Activated naive CD8-positive, alpha-beta T cell treated with anti-CD3 and anti-CD28 coated beads, Interleukin-2, amount 50 U/mL, for 16 hours (primary cell): ENCODE measurements at regions not wholly inside any gene's neighbourhood (a gene's known extent, or its start where the extent isn't known, plus 50 kb on each side); places are given as distances from the start of the nearest gene placed in this dataset.
"Not testable (repeated sequence)": the region's sequence is repeated elsewhere in the genome, so short reads cannot be mapped to it uniquely, and the experiment has no call there.

Experiments
- DNase-seq: peaks from one replicate; pipeline ENCODE4 v3.0.0-alpha.2; 2020; ENCODE audit warnings: low read depth, low spot score

- no peak for DNase-seq
These were observed 364.2 kb upstream of the CNTN3 start for GRCh38 chr3:74978684-74979083.

- DNase-seq = not testable (repeated sequence)
These were observed 370.8 kb upstream of the CNTN3 start for GRCh38 chr3:74985028-74985904.

GRCh38 chr3:74988095-74988494 is 373.6 kb upstream of the CNTN3 start:
- DNase-seq = no peak

- no peak for DNase-seq
These were observed 378.4 kb upstream of the CNTN3 start for GRCh38 chr3:74992898-74993297.

- no peak for DNase-seq
These were observed 386.9 kb upstream of the CNTN3 start for GRCh38 chr3:75001330-75001729.

- DNase-seq = no peak
These were observed 398.4 kb upstream of the CNTN3 start for GRCh38 chr3:75012791-75013331.

- no peak for DNase-seq
These were observed 399.5 kb upstream of the CNTN3 start for GRCh38 chr3:75014008-75014407.

GRCh38 chr3:75015280-75015679 is 400.8 kb upstream of the CNTN3 start:
- DNase-seq = no peak

- no peak for DNase-seq
These were observed 420.7 kb upstream of the CNTN3 start for GRCh38 chr3:75035146-75035545.

- no peak for DNase-seq
These were observed 428.5 kb upstream of the CNTN3 start for GRCh38 chr3:75042941-75043340.

GRCh38 chr3:75048650-75049049 is 434.2 kb upstream of the CNTN3 start:
- no peak for DNase-seq

- DNase-seq = no peak
These were observed 435.1 kb upstream of the CNTN3 start for GRCh38 chr3:75049533-75049932.

- no peak for DNase-seq
These were observed 444.7 kb upstream of the CNTN3 start for GRCh38 chr3:75059120-75059519.

GRCh38 chr3:75061806-75062205 is 447.3 kb upstream of the CNTN3 start:
- no peak for DNase-seq

- no peak for DNase-seq
These were observed 460.7 kb upstream of the CNTN3 start for GRCh38 chr3:75075158-75075557.

- no peak for DNase-seq
These were observed 462.0 kb upstream of the CNTN3 start for GRCh38 chr3:75076481-75076880.

GRCh38 chr3:75078290-75078689 is 463.8 kb upstream of the CNTN3 start:
- DNase-seq = no peak

GRCh38 chr3:75082845-75083244 is 468.4 kb upstream of the CNTN3 start:
- DNase-seq = no peak

- no peak for DNase-seq
These were observed 475.4 kb upstream of the CNTN3 start for GRCh38 chr3:75089841-75090240.

GRCh38 chr3:75101329-75102147 is 487.1 kb upstream of the CNTN3 start:
- DNase-seq = no peak

GRCh38 chr3:75110741-75111140 is 496.3 kb upstream of the CNTN3 start:
- DNase-seq = no peak

GRCh38 chr3:75115695-75116094 is 501.2 kb upstream of the CNTN3 start:
- DNase-seq = no peak

GRCh38 chr3:75118779-75119178 is 504.3 kb upstream of the CNTN3 start:
- DNase-seq = no peak
